ENCODE measurements at regions not wholly inside any gene's neighbourhood (a gene's known extent, or its start where the extent isn't known, plus 50 kb on each side); places are given as distances from the start of the nearest gene placed in this dataset.

- TF ChIP-seq ZNF462 (CRISPR knock-in tag; IDR thresholded peaks at IDR 0.05) (no peak), EZH2phosphoT487 (IDR thresholded peaks at IDR 0.05; ENCODE audit: unreplicated experiment) (no peak), JUNB (IDR thresholded peaks at IDR 0.05; ENCODE audit: unreplicated experiment) (no peak), ETS1 (IDR thresholded peaks at IDR 0.05) (no peak), STAT1 (IDR thresholded peaks at IDR 0.05; ENCODE audit: unreplicated experiment) (no peak), EZH2 (IDR thresholded peaks at IDR 0.05; ENCODE audit: low read depth, unreplicated experiment) (no peak)
Observed at GRCh38 chr1:164982545-164982944, 374.0 kb downstream of the LMX1A start (continued).

- H3K27me3 ChIP-seq (ENCODE audit: insufficient read depth): no peaks in the 10 kb centered on the region
- no peaks in the 10 kb centered on the region for H3K79me2 ChIP-seq (replicated peaks; ENCODE audit: insufficient read depth)
- no peaks in the 10 kb centered on the region for H3K36me3 ChIP-seq (ENCODE audit: insufficient read depth)
- H3K27me3 Mint-ChIP-seq (ENCODE audit: insufficient read depth, low read depth, poor library complexity): no peaks in the 10 kb centered on the region
- 0 out of 2 replicates have a peak, but pooled peaks cover 5% of the 10 kb centered on the region for H3K9me2 ChIP-seq (ENCODE audit: insufficient read depth)
- no peaks in the 10 kb centered on the region; the same call in 1 of the 2 replicates for H3K4me1 ChIP-seq (ENCODE audit: insufficient read depth)
- H3K4me3 Mint-ChIP-seq: no peak overlapping the region
- H3K36me3 Mint-ChIP-seq (ENCODE audit: low read depth): no peaks in the 10 kb centered on the region
- no peaks in the 10 kb centered on the region for H4K20me1 ChIP-seq (replicated peaks; ENCODE audit: insufficient read depth)
- no peak overlapping the region for H3K4me2 ChIP-seq
- no peak overlapping the region for H2AFZ ChIP-seq
- no peaks in the 10 kb centered on the region for H3F3A ChIP-seq (replicated peaks; ENCODE audit: low read depth)
- H3K4me1 Mint-ChIP-seq: peaks cover 3% of the 10 kb centered on the region
- no peak for DNase-seq (ENCODE audit: low spot score)
- H3K27ac Mint-ChIP-seq: no peak overlapping the region; the same call in 1 of the 2 replicates
- no peak overlapping the region for H3K4me3 ChIP-seq
- ATAC-seq: no peak
- no peak overlapping the region for H3K27ac ChIP-seq (ENCODE audit: low read depth)
- no peaks in the 10 kb centered on the region for H3K9me3 Mint-ChIP-seq
- no peak for TF ChIP-seq ZNF462 (CRISPR knock-in tag; IDR thresholded peaks at IDR 0.05)
Observed at GRCh38 chr1:164977561-164977960, 379.0 kb downstream of the LMX1A start.

Measured in GM23338 (cell line).